Activated CD4-positive, alpha-beta T cell treated with anti-CD3 and anti-CD28 coated beads for 36 hours (primary cell): ENCODE measurements at regions not wholly inside any gene's neighbourhood (a gene's known extent, or its start where the extent isn't known, plus 50 kb on each side); places are given as distances from the start of the nearest gene placed in this dataset.
"Not testable (repeated sequence)": the region's sequence is repeated elsewhere in the genome, so short reads cannot be mapped to it uniquely, and the experiment has no call there.

Source experiments
- ATAC-seq: fragments of 200-7000 bp; cut with Tn5 transposase; one replicate; pipeline ENCODE4 v1.10.0; 2021; ENCODE audit warnings: mild to moderate bottlenecking, moderate library complexity
- CTCF ChIA-PET: fragments of 350-600 bp; sonication (Branson Sonifier 250); formaldehyde crosslinking; loops from one replicate; lab custom pipeline; 2021; ENCODE audit warnings: antibody characterized with exemption; lab: Charles Lee
- POLR2A ChIA-PET: fragments of 350-600 bp; sonication (Branson Sonifier 250); formaldehyde crosslinking; loops from one replicate; lab custom pipeline; 2021; ENCODE audit warnings: antibody characterized with exemption, inconsistent platforms; lab: Charles Lee
- DNase-seq: peaks from one replicate; pipeline ENCODE4 v3.0.0-alpha.2; 2020
- H3K27ac Mint-ChIP-seq: one replicate; pipeline ENCODE4 v1.8.0; 2021; ENCODE audit warnings: mixed read lengths
- H3K27me3 Mint-ChIP-seq: one replicate; pipeline ENCODE4 v1.8.0; 2021; ENCODE audit warnings: mixed read lengths
- H3K36me3 Mint-ChIP-seq: one replicate; pipeline ENCODE4 v1.8.0; 2021; ENCODE audit warnings: low read depth, mixed read lengths
- H3K4me1 Mint-ChIP-seq: one replicate; pipeline ENCODE4 v1.8.0; 2021; ENCODE audit warnings: mixed read lengths
- H3K4me3 Mint-ChIP-seq: one replicate; pipeline ENCODE4 v1.8.0; 2021; ENCODE audit warnings: mild to moderate bottlenecking, moderate library complexity, mixed read lengths
- H3K9me3 Mint-ChIP-seq: one replicate; pipeline ENCODE4 v1.8.0; 2021; ENCODE audit warnings: low read depth, mixed read lengths
- intact Hi-C, 2 experiments: fragments of 100-400 bp; cut with DNase I in 1 of 2; cut with micrococcal nuclease in 1 of 2; formaldehyde crosslinking; loops; one replicate each; pipeline versions ENCODE4 v1.14.2 to v1.15.1; 2022 to 2024; cut with DNase I, micrococcal nuclease

GRCh38 chr10:57094965-57095364 lies 733.9 kb upstream of the ZWINT start:
- intact Hi-C loops, result no loop called here
- DNase-seq (no peak), ATAC-seq (no peak)
- no peak overlapping the region for H3K27ac Mint-ChIP-seq
- ChIA-PET POLR2A (no interaction called here), CTCF (no interaction called here)
- no peaks in the 10 kb centered on the region for H3K27me3 Mint-ChIP-seq
- no peaks in the 10 kb centered on the region for H3K4me1 Mint-ChIP-seq
- no peaks in the 10 kb centered on the region for H3K36me3 Mint-ChIP-seq
- peaks cover 3% of the 10 kb centered on the region for H3K9me3 Mint-ChIP-seq
- H3K4me3 Mint-ChIP-seq, result no peak overlapping the region

- no peak for ATAC-seq
- H3K27ac Mint-ChIP-seq, result no peak overlapping the region
- POLR2A ChIA-PET, result no interaction called here
- H3K9me3 Mint-ChIP-seq, result peaks cover 3% of the 10 kb centered on the region
- H3K4me3 Mint-ChIP-seq, result no peak overlapping the region
- no peaks in the 10 kb centered on the region for H3K27me3 Mint-ChIP-seq
- no peak for DNase-seq
- intact Hi-C loops, result no loop called here
- H3K36me3 Mint-ChIP-seq, result no peaks in the 10 kb centered on the region
- no peaks in the 10 kb centered on the region for H3K4me1 Mint-ChIP-seq
- CTCF ChIA-PET, result no interaction called here
Measured at GRCh38 chr10:57094083-57094482, 733.0 kb upstream of the ZWINT start.

- H3K4me3 Mint-ChIP-seq, result no peak overlapping the region
- ATAC-seq (no peak), DNase-seq (no peak)
- intact Hi-C loops, result no loop called here
- ChIA-PET CTCF (no interaction called here), POLR2A (no interaction called here)
- H3K27ac Mint-ChIP-seq, result no peak overlapping the region
- no peaks in the 10 kb centered on the region for H3K27me3 Mint-ChIP-seq
- H3K36me3 Mint-ChIP-seq, result no peaks in the 10 kb centered on the region
- peaks cover 27% of the 10 kb centered on the region for H3K9me3 Mint-ChIP-seq
- H3K4me1 Mint-ChIP-seq, result no peaks in the 10 kb centered on the region
Measured at GRCh38 chr10:57053530-57053929, 692.5 kb upstream of the ZWINT start.

- no peaks in the 10 kb centered on the region for H3K4me1 Mint-ChIP-seq
- intact Hi-C loops, result no loop called here
- no peak overlapping the region for H3K4me3 Mint-ChIP-seq
- H3K27me3 Mint-ChIP-seq, result no peaks in the 10 kb centered on the region
- POLR2A ChIA-PET, result no interaction called here
- ATAC-seq, result no peak
- H3K9me3 Mint-ChIP-seq, result peaks cover 17% of the 10 kb centered on the region
- no peak for DNase-seq
- H3K36me3 Mint-ChIP-seq, result no peaks in the 10 kb centered on the region
- H3K27ac Mint-ChIP-seq, result no peak overlapping the region
- CTCF ChIA-PET, result no interaction called here
Measured at GRCh38 chr10:57049096-57049495, 688.0 kb upstream of the ZWINT start.

- intact Hi-C loops, result no loop called here
- Mint-ChIP-seq H3K9me3 (no peaks in the 10 kb centered on the region), H3K4me3 (no peak overlapping the region), H3K4me1 (no peaks in the 10 kb centered on the region), H3K27me3 (no peaks in the 10 kb centered on the region), H3K27ac (no peak overlapping the region), H3K36me3 (no peaks in the 10 kb centered on the region)
- ATAC-seq, result no peak
- CTCF ChIA-PET, result no interaction called here
- no peak for DNase-seq
- POLR2A ChIA-PET, result no interaction called here
Measured at GRCh38 chr10:57038531-57038930, 677.5 kb upstream of the ZWINT start.

- CTCF ChIA-PET, result no interaction called here
- Mint-ChIP-seq H3K27me3 (no peaks in the 10 kb centered on the region), H3K9me3 (peaks cover 14% of the 10 kb centered on the region), H3K4me3 (no peak overlapping the region), H3K36me3 (peaks cover 2% of the 10 kb centered on the region), H3K4me1 (no peaks in the 10 kb centered on the region), H3K27ac (no peak overlapping the region)
- POLR2A ChIA-PET, result no interaction called here
- no peak for ATAC-seq
- intact Hi-C loops, result no loop called here
- no peak for DNase-seq
Measured at GRCh38 chr10:57035310-57035709, 674.3 kb upstream of the ZWINT start.

GRCh38 chr10:57032301-57032700 lies 671.2 kb upstream of the ZWINT start:
- H3K36me3 Mint-ChIP-seq, POLR2A ChIA-PET, intact Hi-C loops, H3K4me1 Mint-ChIP-seq, H3K27ac Mint-ChIP-seq, DNase-seq, ATAC-seq, H3K27me3 Mint-ChIP-seq, CTCF ChIA-PET, H3K4me3 Mint-ChIP-seq: not testable (repeated sequence)
- peaks cover 18% of the 10 kb centered on the region for H3K9me3 Mint-ChIP-seq

- no peak for ATAC-seq
- no peaks in the 10 kb centered on the region for H3K27me3 Mint-ChIP-seq
Measured at GRCh38 chr10:57031346-57031745, 670.3 kb upstream of the ZWINT start.

GRCh38 chr10:57026307-57026706 lies 665.2 kb upstream of the ZWINT start:
- no peaks in the 10 kb centered on the region for H3K27me3 Mint-ChIP-seq
- no peaks in the 10 kb centered on the region for H3K4me1 Mint-ChIP-seq
- ATAC-seq, result no peak
- H3K9me3 Mint-ChIP-seq, result peaks cover 18% of the 10 kb centered on the region
- DNase-seq, result no peak
- intact Hi-C loops, result no loop called here
- H3K27ac Mint-ChIP-seq, result no peak overlapping the region
- POLR2A ChIA-PET, result no interaction called here
- H3K4me3 Mint-ChIP-seq, result no peak overlapping the region
- H3K36me3 Mint-ChIP-seq, result no peaks in the 10 kb centered on the region
- CTCF ChIA-PET, result no interaction called here

More at GRCh38 chr10:57031346-57031745, 670.3 kb upstream of the ZWINT start:
- intact Hi-C loops, result no loop called here
- Mint-ChIP-seq H3K27ac (no peak overlapping the region), H3K36me3 (peaks cover 2% of the 10 kb centered on the region), H3K4me1 (no peaks in the 10 kb centered on the region), H3K4me3 (no peak overlapping the region), H3K9me3 (peaks cover 18% of the 10 kb centered on the region)
- no peak for DNase-seq
- POLR2A ChIA-PET, result no interaction called here
- CTCF ChIA-PET, result no interaction called here

GRCh38 chr10:57023626-57024025 lies 662.6 kb upstream of the ZWINT start:
- Mint-ChIP-seq H3K9me3 (peaks cover 9% of the 10 kb centered on the region), H3K36me3 (no peaks in the 10 kb centered on the region), H3K27ac (no peak overlapping the region), H3K4me3 (no peak overlapping the region), H3K27me3 (no peaks in the 10 kb centered on the region), H3K4me1 (no peaks in the 10 kb centered on the region)
- ChIA-PET CTCF (interaction anchor here (0.7 kb wide), 1 partner anchor 10 kb away, joined by 4 read pairs; no protein-coding TSS in a partner anchor), POLR2A (no interaction called here)
- intact Hi-C loops, result no loop called here
- DNase-seq, result no peak
- ATAC-seq, result no peak

GRCh38 chr10:57018452-57018851 lies 657.4 kb upstream of the ZWINT start:
- CTCF ChIA-PET, result no interaction called here
- Mint-ChIP-seq H3K9me3 (peaks cover 9% of the 10 kb centered on the region), H3K4me3 (no peak overlapping the region), H3K27ac (no peak overlapping the region), H3K36me3 (no peaks in the 10 kb centered on the region), H3K27me3 (no peaks in the 10 kb centered on the region), H3K4me1 (no peaks in the 10 kb centered on the region)
- ATAC-seq (no peak), DNase-seq (no peak)
- intact Hi-C loops, result no loop called here
- POLR2A ChIA-PET, result no interaction called here

- Mint-ChIP-seq H3K4me3 (no peak overlapping the region), H3K36me3 (no peaks in the 10 kb centered on the region), H3K9me3 (peaks cover 9% of the 10 kb centered on the region), H3K27me3 (no peaks in the 10 kb centered on the region), H3K27ac (no peak overlapping the region), H3K4me1 (no peaks in the 10 kb centered on the region)
- DNase-seq (no peak), ATAC-seq (no peak)
- intact Hi-C loops, result no loop called here
- CTCF ChIA-PET, result interaction anchor here (0.6 to 1.3 kb wide), 2 partner anchors 14 to 34 kb away, joined by 3 to 5 read pairs; no protein-coding TSS in a partner anchor
- POLR2A ChIA-PET, result no interaction called here
Measured at GRCh38 chr10:57017356-57018037, 656.4 kb upstream of the ZWINT start.
